ENCODE measurements at regions not wholly inside any gene's neighbourhood (a gene's known extent, or its start where the extent isn't known, plus 50 kb on each side); places are given as distances from the start of the nearest gene placed in this dataset.

DNA sequence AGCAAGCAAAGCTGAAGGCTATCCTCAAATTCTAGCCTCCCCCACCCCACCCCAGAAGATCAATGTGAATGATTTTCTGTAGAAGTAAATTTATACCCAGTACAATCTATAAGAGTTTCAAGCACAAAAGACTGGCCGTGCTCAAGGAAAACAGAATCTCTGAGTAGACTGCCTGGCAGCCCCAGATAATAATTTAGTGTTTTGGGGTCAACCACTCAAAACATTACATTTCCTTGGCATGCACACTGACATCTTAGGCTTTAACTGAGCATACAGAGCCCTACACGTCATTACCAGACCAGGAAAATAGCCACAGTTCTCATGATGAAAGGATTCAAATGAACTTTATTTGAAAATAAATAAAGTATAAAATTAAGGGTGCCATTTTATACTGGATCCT, 376.5 kb downstream of the TBL1XR1 start:
- no peaks in the 10 kb centered on the region for H3K4me1 Mint-ChIP-seq
- Histone ChIP-seq H3K79me2 (ENCODE audit: insufficient read depth, low read length) (no peaks in the 10 kb centered on the region), H2BK15ac (ENCODE audit: low read depth, low read length) (no peak overlapping the region), H4K5ac (ENCODE audit: insufficient read length, low read depth, low read length) (no peak overlapping the region), H3K4me1 (ENCODE audit: insufficient read depth, low read length) (no peaks in the 10 kb centered on the region), H3K4ac (ENCODE audit: low read depth, low read length) (no peak overlapping the region), H3K9ac (ENCODE audit: extremely low read depth, insufficient read length, low read length) (no peak overlapping the region), H3K23ac (ENCODE audit: insufficient read length, low read depth, low read length) (no peak overlapping the region), H3K23me2 (ENCODE audit: insufficient read length, low read depth, low read length, poor library complexity, severe bottlenecking) (no peaks in the 10 kb centered on the region), H2BK120ac (ENCODE audit: low read depth, low read length, poor library complexity, severe bottlenecking) (no peak overlapping the region), H3T11ph (ENCODE audit: low read length) (no peak overlapping the region), H3K56ac (ENCODE audit: insufficient read length, low read depth, low read length) (no peak overlapping the region), H4K8ac (replicated peaks; ENCODE audit: insufficient read length, low read depth, low read length) (no peak overlapping the region), H3K79me1 (ENCODE audit: insufficient read depth, low read depth, low read length, poor library complexity, severe bottlenecking) (no peaks in the 10 kb centered on the region), H3K27me3 (ENCODE audit: insufficient read depth, low read length) (no peaks in the 10 kb centered on the region), H3K9me3 (ENCODE audit: control insufficient read depth, low read depth, low read length) (no peaks in the 10 kb centered on the region), H3K18ac (ENCODE audit: insufficient read length, low read depth, low read length) (no peak overlapping the region), H2AFZ (ENCODE audit: low read length) (no peak overlapping the region), H2BK20ac (ENCODE audit: low read depth, low read length, poor library complexity, severe bottlenecking) (no peak overlapping the region), H2BK12ac (ENCODE audit: insufficient read length, low read depth, low read length) (no peak overlapping the region), H4K20me1 (ENCODE audit: control insufficient read depth, insufficient read depth, insufficient read length) (no peaks in the 10 kb centered on the region), H4K91ac (ENCODE audit: insufficient read length, low read depth, low read length) (no peak overlapping the region), H3K27ac (ENCODE audit: insufficient read length, low read depth, low read length) (no peak overlapping the region), H2AK5ac (ENCODE audit: insufficient read length, low read length) (no peak overlapping the region), H3K4me2 (ENCODE audit: insufficient read depth, insufficient read length, low read length) (no peak overlapping the region), H3K14ac (ENCODE audit: insufficient read depth, low read length) (no peak overlapping the region), H2BK5ac (ENCODE audit: insufficient read length, low read length) (no peak overlapping the region)
- DNase-seq: no peak
- H3K36me3 Mint-ChIP-seq (ENCODE audit: insufficient read depth in 1 of 3, low read depth in 3 of 3): peaks cover 0 to 4% (median 2%) of the 10 kb centered on the region in 3 experiments; a peak in 4 of 7 replicates
- no peak for TF ChIP-seq CTCF (conservative IDR thresholded peaks at IDR 0.05)
- no peak overlapping the region for H3K4me3 Mint-ChIP-seq
- no CpG with 5 or more reads among the region's 2 CpGs for WGBS (ENCODE audit: extremely low coverage, insufficient read length, low lambda C conversion rate)
- H3K27ac Mint-ChIP-seq: no peak overlapping the region
- H3K27me3 Mint-ChIP-seq (ENCODE audit: low read depth): peaks cover 13% of the 10 kb centered on the region
- peaks cover 2 to 5% of the 10 kb centered on the region in 2 experiments; a peak in 4 of 5 replicates for H3K9me3 Mint-ChIP-seq

Measured in H9 (cell line).